ENCODE measurements at regions not wholly inside any gene's neighbourhood (a gene's known extent, or its start where the extent isn't known, plus 50 kb on each side); places are given as distances from the start of the nearest gene placed in this dataset.

- Histone ChIP-seq H3K27me3 (ENCODE audit: insufficient read depth, poor library complexity, severe bottlenecking) (no peaks in the 10 kb centered on the region), H3K27ac (replicated peaks) (no peak overlapping the region), H3K4me3 (replicated peaks; ENCODE audit: insufficient read depth, low read length) (no peak overlapping the region)
- TF ChIP-seq SPI1 (IDR thresholded peaks at IDR 0.05; ENCODE audit: borderline replicate concordance, low read depth): no peak
- TF ChIP-seq POLR2AphosphoS5 (IDR thresholded peaks at IDR 0.05; ENCODE audit: low read depth): no peak
- no peak for TF ChIP-seq REST (IDR thresholded peaks at IDR 0.05; ENCODE audit: insufficient replicate concordance, low read depth)
- TF ChIP-seq CTCF (IDR thresholded peaks at IDR 0.05; ENCODE audit: insufficient read depth, low read length): no peak
- no peak for TF ChIP-seq GABPA (IDR thresholded peaks at IDR 0.05; ENCODE audit: low read depth)
- no peak for DNase-seq (ENCODE audit: low read depth in 1 of 2, low spot score in 1 of 2)
Measured at GRCh38 chr9:95738438-95738837, 137.1 kb upstream of the ERCC6L2 start.

GRCh38 chr9:95736891-95737522 lies 138.5 kb upstream of the ERCC6L2 start:
- Histone ChIP-seq H3K27ac (replicated peaks) (no peak overlapping the region), H3K4me3 (replicated peaks; ENCODE audit: insufficient read depth, low read length) (no peak overlapping the region), H3K27me3 (ENCODE audit: insufficient read depth, poor library complexity, severe bottlenecking) (no peaks in the 10 kb centered on the region)
- TF ChIP-seq GABPA (IDR thresholded peaks at IDR 0.05; ENCODE audit: low read depth): no peak
- no peak for TF ChIP-seq REST (IDR thresholded peaks at IDR 0.05; ENCODE audit: insufficient replicate concordance, low read depth)
- no peak for TF ChIP-seq CTCF (IDR thresholded peaks at IDR 0.05; ENCODE audit: insufficient read depth, low read length)
- no peak for TF ChIP-seq POLR2AphosphoS5 (IDR thresholded peaks at IDR 0.05; ENCODE audit: low read depth)
- TF ChIP-seq SPI1 (IDR thresholded peaks at IDR 0.05; ENCODE audit: borderline replicate concordance, low read depth): no peak
- no peak for DNase-seq (ENCODE audit: low read depth in 1 of 2, low spot score in 1 of 2)

GRCh38 chr9:95736370-95736769 lies 139.1 kb upstream of the ERCC6L2 start:
- TF ChIP-seq POLR2AphosphoS5 (IDR thresholded peaks at IDR 0.05; ENCODE audit: low read depth): no peak
- no peak for TF ChIP-seq REST (IDR thresholded peaks at IDR 0.05; ENCODE audit: insufficient replicate concordance, low read depth)
- TF ChIP-seq GABPA (IDR thresholded peaks at IDR 0.05; ENCODE audit: low read depth): no peak
- TF ChIP-seq CTCF (IDR thresholded peaks at IDR 0.05; ENCODE audit: insufficient read depth, low read length): peak; percentile 20
- no peak for TF ChIP-seq SPI1 (IDR thresholded peaks at IDR 0.05; ENCODE audit: borderline replicate concordance, low read depth)
- no peak for DNase-seq (ENCODE audit: low read depth in 1 of 2, low spot score in 1 of 2)
- H3K4me3 ChIP-seq (replicated peaks; ENCODE audit: insufficient read depth, low read length): no peak overlapping the region
- H3K27ac ChIP-seq (replicated peaks): no peak overlapping the region
- H3K27me3 ChIP-seq (ENCODE audit: insufficient read depth, poor library complexity, severe bottlenecking): no peaks in the 10 kb centered on the region

Data from HL-60 (cell line).